Mammary epithelial cell (primary cell): ENCODE measurements at regions not wholly inside any gene's neighbourhood (a gene's known extent, or its start where the extent isn't known, plus 50 kb on each side); places are given as distances from the start of the nearest gene placed in this dataset.

ENCODE experiments used
- EZH2 ChIP-seq: IDR thresholded peaks from 2 replicates; pipeline ENCODE4 v1.6.1; 2012; ENCODE audit warnings: low read length, inconsistent platforms, borderline replicate concordance
- TF ChIP-seq, protein P1 (sequence below), 2 donors: IDR thresholded peaks in 1 of 2; conservative IDR thresholded peaks in 1 of 2; 2 replicates each; pipeline ENCODE4 v1.5.1; 2011 to 2012; ENCODE audit warnings: inconsistent platforms in 2 of 2, low read length in 2 of 2, mild to moderate bottlenecking in 2 of 2, control low read depth in 1 of 2, low read depth in 1 of 2; ENCODE audit not compliant: insufficient read depth in 1 of 2; ENCODE audit errors: extremely low read depth in 1 of 2

DNA sequence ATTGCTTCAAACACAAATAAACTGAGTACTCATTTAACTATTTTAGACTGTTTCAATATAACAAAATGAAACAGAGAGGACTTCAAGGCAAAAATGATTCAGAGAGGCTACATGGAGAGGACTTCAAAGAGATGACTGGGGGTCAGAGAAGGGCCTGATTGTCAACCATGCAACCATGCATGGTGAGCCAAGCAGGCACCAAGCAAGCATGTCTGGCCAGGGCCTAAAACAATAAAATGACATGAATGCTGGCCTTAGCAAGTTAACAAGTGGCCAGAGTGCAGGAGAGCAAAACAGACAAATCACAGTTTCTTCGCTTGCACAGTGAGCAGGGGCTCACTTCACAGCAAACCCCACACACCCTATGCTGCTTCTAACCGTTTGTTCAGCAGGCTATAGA lies 356.5 kb upstream of the MTPN start:
- TF ChIP-seq, protein P1, sequence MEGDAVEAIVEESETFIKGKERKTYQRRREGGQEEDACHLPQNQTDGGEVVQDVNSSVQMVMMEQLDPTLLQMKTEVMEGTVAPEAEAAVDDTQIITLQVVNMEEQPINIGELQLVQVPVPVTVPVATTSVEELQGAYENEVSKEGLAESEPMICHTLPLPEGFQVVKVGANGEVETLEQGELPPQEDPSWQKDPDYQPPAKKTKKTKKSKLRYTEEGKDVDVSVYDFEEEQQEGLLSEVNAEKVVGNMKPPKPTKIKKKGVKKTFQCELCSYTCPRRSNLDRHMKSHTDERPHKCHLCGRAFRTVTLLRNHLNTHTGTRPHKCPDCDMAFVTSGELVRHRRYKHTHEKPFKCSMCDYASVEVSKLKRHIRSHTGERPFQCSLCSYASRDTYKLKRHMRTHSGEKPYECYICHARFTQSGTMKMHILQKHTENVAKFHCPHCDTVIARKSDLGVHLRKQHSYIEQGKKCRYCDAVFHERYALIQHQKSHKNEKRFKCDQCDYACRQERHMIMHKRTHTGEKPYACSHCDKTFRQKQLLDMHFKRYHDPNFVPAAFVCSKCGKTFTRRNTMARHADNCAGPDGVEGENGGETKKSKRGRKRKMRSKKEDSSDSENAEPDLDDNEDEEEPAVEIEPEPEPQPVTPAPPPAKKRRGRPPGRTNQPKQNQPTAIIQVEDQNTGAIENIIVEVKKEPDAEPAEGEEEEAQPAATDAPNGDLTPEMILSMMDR (conservative IDR thresholded peaks at IDR 0.05 in 1 of 2, IDR thresholded peaks at IDR 0.05 in 1 of 2; ENCODE audit: extremely low read depth in 1 of 2, insufficient read depth in 1 of 2, low read depth in 1 of 2, low read length in 2 of 2), result no peak
- TF ChIP-seq EZH2, result no peak
